HepG2 (cell line): ENCODE measurements at regions not wholly inside any gene's neighbourhood (a gene's known extent, or its start where the extent isn't known, plus 50 kb on each side); places are given as distances from the start of the nearest gene placed in this dataset.

Experiments
- ATRX ChIP-seq: sonication (generic); formaldehyde crosslinking; IDR thresholded peaks from 2 replicates; pipeline ENCODE4 v1.4.0; 2020; ENCODE audit warnings: missing genetic modification reagents, borderline replicate concordance
- DPF2 ChIP-seq: sonication (generic); formaldehyde crosslinking; IDR thresholded peaks from 2 replicates; pipeline ENCODE4 v1.4.0; 2020; ENCODE audit warnings: mild to moderate bottlenecking, low read depth, missing genetic modification reagents, borderline replicate concordance
- FOXM1 ChIP-seq: sonication (generic); formaldehyde crosslinking; IDR thresholded peaks from 2 replicates; pipeline ENCODE4 v1.5.0; 2020; ENCODE audit warnings: missing genetic modification reagents
- ISL2 ChIP-seq: sonication (generic); formaldehyde crosslinking; IDR thresholded peaks from 2 replicates; pipeline ENCODE4 v1.5.0; 2020; ENCODE audit warnings: missing genetic modification reagents
- MED8 ChIP-seq: sonication (generic); formaldehyde crosslinking; IDR thresholded peaks from 2 replicates; pipeline ENCODE4 v1.8.1; 2023; ENCODE audit warnings: mild to moderate bottlenecking, missing genetic modification reagents; ENCODE audit not compliant: insufficient replicate concordance
- NFYB ChIP-seq: sonication (generic); formaldehyde crosslinking; IDR thresholded peaks from 2 replicates; pipeline ENCODE4 v1.4.0; 2020; ENCODE audit warnings: missing genetic modification reagents
- YY1 ChIP-seq: IDR thresholded peaks from 2 replicates; pipeline ENCODE4 v1.6.1; 2011; ENCODE audit warnings: low read length, low read depth, moderate library complexity, mild to moderate bottlenecking; ENCODE audit not compliant: insufficient read depth, insufficient replicate concordance
- ZBTB7A ChIP-seq: sonication (generic); formaldehyde crosslinking; IDR thresholded peaks from 2 replicates; pipeline ENCODE4 v1.8.0; 2022; ENCODE audit warnings: mild to moderate bottlenecking, missing genetic modification reagents
- ZEB1 ChIP-seq: IDR thresholded peaks from 2 replicates; pipeline ENCODE4 v1.6.1; 2012; ENCODE audit warnings: mild to moderate bottlenecking, low read depth, inconsistent platforms; ENCODE audit not compliant: insufficient replicate concordance
- ZNF225 ChIP-seq: sonication (generic); formaldehyde crosslinking; IDR thresholded peaks from 2 replicates; pipeline ENCODE4 v1.4.0; 2020; ENCODE audit warnings: mild to moderate bottlenecking, missing genetic modification reagents
- ZNF234 ChIP-seq: sonication (generic); formaldehyde crosslinking; conservative IDR thresholded peaks from 2 replicates; pipeline ENCODE4 v1.5.1; 2020; ENCODE audit warnings: mild to moderate bottlenecking, missing genetic modification reagents
- ZNF235 ChIP-seq: sonication (generic); formaldehyde crosslinking; IDR thresholded peaks from 2 replicates; pipeline ENCODE4 v1.8.1; 2023; ENCODE audit warnings: mild to moderate bottlenecking, missing genetic modification reagents, borderline replicate concordance
- ZNF317 ChIP-seq: sonication (generic); formaldehyde crosslinking; IDR thresholded peaks from 2 replicates; pipeline ENCODE4 v1.5.0; 2020; ENCODE audit warnings: mild to moderate bottlenecking, missing genetic modification reagents
- ZNF382 ChIP-seq: sonication (generic); formaldehyde crosslinking; IDR thresholded peaks from 2 replicates; pipeline ENCODE4 v1.5.0; 2020; ENCODE audit warnings: missing genetic modification reagents, mild to moderate bottlenecking, borderline replicate concordance
- ZNF777 ChIP-seq: sonication (generic); formaldehyde crosslinking; IDR thresholded peaks from 2 replicates; pipeline ENCODE4 v1.4.0; 2020; ENCODE audit warnings: missing genetic modification reagents
- ZNF780A ChIP-seq: sonication (generic); formaldehyde crosslinking; IDR thresholded peaks from 2 replicates; pipeline ENCODE4 v1.8.0; 2022; ENCODE audit warnings: mild to moderate bottlenecking, missing genetic modification reagents, moderate library complexity
- TF ChIP-seq, protein P1 (sequence below): sonication (generic); formaldehyde crosslinking; IDR thresholded peaks from 2 replicates; pipeline ENCODE4 v1.8.0; 2022; ENCODE audit warnings: mild to moderate bottlenecking, missing genetic modification reagents, moderate library complexity
- TF ChIP-seq, protein P2 (sequence below): IDR thresholded peaks from 2 replicates; pipeline ENCODE4 v1.6.1; 2012; ENCODE audit warnings: low read length, improper control_type of control experiment
- TF ChIP-seq, protein P3 (sequence below), 2 experiments: fragments of 450-650 bp in 1 of 2; sonication (generic) in 1 of 2; formaldehyde crosslinking; IDR thresholded peaks; 2 replicates each; pipeline versions ENCODE4 v1.5.0 to v1.8.0; 2020 to 2022; ENCODE audit warnings: mild to moderate bottlenecking in 1 of 2, missing genetic modification reagents in 1 of 2
- TF ChIP-seq, protein P4 (sequence below): sonication (generic); formaldehyde crosslinking; IDR thresholded peaks from 2 replicates; pipeline ENCODE4 v1.8.1; 2023; ENCODE audit warnings: missing genetic modification reagents, mild to moderate bottlenecking, borderline replicate concordance
- TF ChIP-seq, protein P5 (sequence below): IDR thresholded peaks from 2 replicates; pipeline ENCODE4 v1.6.1; 2012; ENCODE audit warnings: inconsistent platforms
- TF ChIP-seq, protein P6 (sequence below): sonication (generic); formaldehyde crosslinking; IDR thresholded peaks from 2 replicates; pipeline ENCODE4 v1.5.0; 2020; ENCODE audit warnings: mild to moderate bottlenecking, missing genetic modification reagents

DNA sequence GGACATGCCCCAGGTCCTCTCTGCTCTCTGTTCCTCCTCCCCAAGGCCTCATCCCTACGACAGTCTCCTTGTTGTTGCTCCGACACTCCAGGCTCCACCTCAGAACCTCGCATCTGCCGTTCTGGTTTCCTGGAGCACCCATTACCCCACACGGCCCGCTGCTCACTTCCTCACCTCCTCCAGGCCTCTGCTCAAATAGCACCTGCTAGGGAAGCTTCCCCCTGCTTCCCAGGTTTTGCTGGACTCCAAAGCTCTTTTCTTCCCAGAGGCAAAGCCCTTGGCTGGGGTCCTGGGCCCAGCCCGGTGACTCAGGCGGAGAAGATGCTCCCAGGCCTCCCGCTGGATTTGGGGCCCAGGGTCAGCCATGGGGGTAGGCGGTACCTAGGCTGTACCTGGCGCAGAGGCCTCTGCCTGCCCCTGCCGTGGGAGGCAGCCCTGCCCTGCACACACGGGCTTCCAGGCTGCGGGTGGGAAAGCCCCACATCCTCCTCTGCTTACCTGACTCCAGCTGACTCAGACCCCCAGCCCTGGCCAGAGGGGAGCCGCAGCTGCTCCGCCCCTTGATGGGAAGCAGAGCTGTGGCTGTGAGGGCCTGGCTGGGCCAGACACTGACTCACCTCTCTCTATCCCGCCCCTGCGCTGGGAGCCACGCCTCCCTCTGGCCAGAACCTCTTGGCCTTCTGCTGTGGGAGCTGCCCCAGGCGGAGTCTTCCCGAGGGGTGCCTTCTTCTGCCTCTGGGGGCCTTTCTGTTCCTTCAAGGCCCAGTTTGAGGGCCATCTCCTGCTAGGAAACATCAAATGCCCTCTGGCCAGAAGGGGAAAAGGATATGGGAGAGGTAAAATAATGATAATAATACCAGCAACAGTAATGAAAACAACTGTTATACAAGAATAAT, 130.5 kb downstream of the CEBPB start (continued):
- TF ChIP-seq ISL2 (CRISPR knock-in tag) (peak; percentile 60; the same call in 1 of the 2 replicates), ZNF235 (CRISPR knock-in tag) (no peak; the same call in 1 of the 2 replicates), ZNF225 (CRISPR knock-in tag) (peak; percentile 64), ZEB1 (peak; percentile 92), ZNF382 (CRISPR knock-in tag) (no peak), ZNF234 (CRISPR knock-in tag) (no peak), FOXM1 (CRISPR knock-in tag) (no peak; the same call in 1 of the 2 replicates), NFYB (CRISPR knock-in tag) (no peak; the same call in 1 of the 2 replicates), ATRX (CRISPR knock-in tag) (no peak), YY1 (no peak), ZBTB7A (CRISPR knock-in tag) (peak; percentile 89), ZNF777 (CRISPR knock-in tag) (no peak), ZNF780A (CRISPR knock-in tag) (no peak), MED8 (CRISPR knock-in tag) (no peak), DPF2 (CRISPR knock-in tag) (peak; percentile 42; the same call in 1 of the 2 replicates), ZNF317 (CRISPR knock-in tag) (peak; percentile 83; the same call in 1 of the 2 replicates)
- TF ChIP-seq, protein P1, sequence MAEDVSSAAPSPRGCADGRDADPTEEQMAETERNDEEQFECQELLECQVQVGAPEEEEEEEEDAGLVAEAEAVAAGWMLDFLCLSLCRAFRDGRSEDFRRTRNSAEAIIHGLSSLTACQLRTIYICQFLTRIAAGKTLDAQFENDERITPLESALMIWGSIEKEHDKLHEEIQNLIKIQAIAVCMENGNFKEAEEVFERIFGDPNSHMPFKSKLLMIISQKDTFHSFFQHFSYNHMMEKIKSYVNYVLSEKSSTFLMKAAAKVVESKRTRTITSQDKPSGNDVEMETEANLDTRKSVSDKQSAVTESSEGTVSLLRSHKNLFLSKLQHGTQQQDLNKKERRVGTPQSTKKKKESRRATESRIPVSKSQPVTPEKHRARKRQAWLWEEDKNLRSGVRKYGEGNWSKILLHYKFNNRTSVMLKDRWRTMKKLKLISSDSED, result 0 out of 2 replicates have a peak, but pooled peaks have one; percentile 65
- TF ChIP-seq, protein P2, sequence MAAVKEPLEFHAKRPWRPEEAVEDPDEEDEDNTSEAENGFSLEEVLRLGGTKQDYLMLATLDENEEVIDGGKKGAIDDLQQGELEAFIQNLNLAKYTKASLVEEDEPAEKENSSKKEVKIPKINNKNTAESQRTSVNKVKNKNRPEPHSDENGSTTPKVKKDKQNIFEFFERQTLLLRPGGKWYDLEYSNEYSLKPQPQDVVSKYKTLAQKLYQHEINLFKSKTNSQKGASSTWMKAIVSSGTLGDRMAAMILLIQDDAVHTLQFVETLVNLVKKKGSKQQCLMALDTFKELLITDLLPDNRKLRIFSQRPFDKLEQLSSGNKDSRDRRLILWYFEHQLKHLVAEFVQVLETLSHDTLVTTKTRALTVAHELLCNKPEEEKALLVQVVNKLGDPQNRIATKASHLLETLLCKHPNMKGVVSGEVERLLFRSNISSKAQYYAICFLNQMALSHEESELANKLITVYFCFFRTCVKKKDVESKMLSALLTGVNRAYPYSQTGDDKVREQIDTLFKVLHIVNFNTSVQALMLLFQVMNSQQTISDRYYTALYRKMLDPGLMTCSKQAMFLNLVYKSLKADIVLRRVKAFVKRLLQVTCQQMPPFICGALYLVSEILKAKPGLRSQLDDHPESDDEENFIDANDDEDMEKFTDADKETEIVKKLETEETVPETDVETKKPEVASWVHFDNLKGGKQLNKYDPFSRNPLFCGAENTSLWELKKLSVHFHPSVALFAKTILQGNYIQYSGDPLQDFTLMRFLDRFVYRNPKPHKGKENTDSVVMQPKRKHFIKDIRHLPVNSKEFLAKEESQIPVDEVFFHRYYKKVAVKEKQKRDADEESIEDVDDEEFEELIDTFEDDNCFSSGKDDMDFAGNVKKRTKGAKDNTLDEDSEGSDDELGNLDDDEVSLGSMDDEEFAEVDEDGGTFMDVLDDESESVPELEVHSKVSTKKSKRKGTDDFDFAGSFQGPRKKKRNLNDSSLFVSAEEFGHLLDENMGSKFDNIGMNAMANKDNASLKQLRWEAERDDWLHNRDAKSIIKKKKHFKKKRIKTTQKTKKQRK, result no peak
- TF ChIP-seq, protein P3, sequence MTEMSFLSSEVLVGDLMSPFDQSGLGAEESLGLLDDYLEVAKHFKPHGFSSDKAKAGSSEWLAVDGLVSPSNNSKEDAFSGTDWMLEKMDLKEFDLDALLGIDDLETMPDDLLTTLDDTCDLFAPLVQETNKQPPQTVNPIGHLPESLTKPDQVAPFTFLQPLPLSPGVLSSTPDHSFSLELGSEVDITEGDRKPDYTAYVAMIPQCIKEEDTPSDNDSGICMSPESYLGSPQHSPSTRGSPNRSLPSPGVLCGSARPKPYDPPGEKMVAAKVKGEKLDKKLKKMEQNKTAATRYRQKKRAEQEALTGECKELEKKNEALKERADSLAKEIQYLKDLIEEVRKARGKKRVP (CRISPR knock-in tag; IDR thresholded peaks at IDR 0.05), result no peak
- TF ChIP-seq, protein P4, sequence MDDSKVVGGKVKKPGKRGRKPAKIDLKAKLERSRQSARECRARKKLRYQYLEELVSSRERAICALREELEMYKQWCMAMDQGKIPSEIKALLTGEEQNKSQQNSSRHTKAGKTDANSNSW (CRISPR knock-in tag), result peak; percentile 76
- TF ChIP-seq, protein P5, sequence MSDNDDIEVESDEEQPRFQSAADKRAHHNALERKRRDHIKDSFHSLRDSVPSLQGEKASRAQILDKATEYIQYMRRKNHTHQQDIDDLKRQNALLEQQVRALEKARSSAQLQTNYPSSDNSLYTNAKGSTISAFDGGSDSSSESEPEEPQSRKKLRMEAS, result peak; percentile 37
- TF ChIP-seq, protein P6, sequence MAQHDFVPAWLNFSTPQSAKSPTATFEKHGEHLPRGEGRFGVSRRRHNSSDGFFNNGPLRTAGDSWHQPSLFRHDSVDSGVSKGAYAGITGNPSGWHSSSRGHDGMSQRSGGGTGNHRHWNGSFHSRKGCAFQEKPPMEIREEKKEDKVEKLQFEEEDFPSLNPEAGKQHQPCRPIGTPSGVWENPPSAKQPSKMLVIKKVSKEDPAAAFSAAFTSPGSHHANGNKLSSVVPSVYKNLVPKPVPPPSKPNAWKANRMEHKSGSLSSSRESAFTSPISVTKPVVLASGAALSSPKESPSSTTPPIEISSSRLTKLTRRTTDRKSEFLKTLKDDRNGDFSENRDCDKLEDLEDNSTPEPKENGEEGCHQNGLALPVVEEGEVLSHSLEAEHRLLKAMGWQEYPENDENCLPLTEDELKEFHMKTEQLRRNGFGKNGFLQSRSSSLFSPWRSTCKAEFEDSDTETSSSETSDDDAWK (CRISPR knock-in tag), result no peak
